Panc1 (cell line): ENCODE measurements at regions not wholly inside any gene's neighbourhood (a gene's known extent, or its start where the extent isn't known, plus 50 kb on each side); places are given as distances from the start of the nearest gene placed in this dataset.

Source experiments
- CTCF ChIP-seq: fragments of 450-650 bp; IDR thresholded peaks from 2 replicates; pipeline ENCODE4 v1.5.1; 2017; ENCODE audit warnings: mild to moderate bottlenecking
- POLR2AphosphoS5 ChIP-seq: IDR thresholded peaks from 2 replicates; pipeline ENCODE4 v1.6.1; 2012; ENCODE audit warnings: mild to moderate bottlenecking, low read depth, low read length, moderate library complexity
- REST ChIP-seq, 2 experiments: IDR thresholded peaks; 2 replicates each; pipeline ENCODE4 v1.6.1; 2011 to 2012; ENCODE audit warnings: low read depth in 2 of 2, control low read depth in 1 of 2, low read length in 1 of 2, mild to moderate bottlenecking in 1 of 2, moderate library complexity in 1 of 2; ENCODE audit not compliant: insufficient read depth in 1 of 2

GRCh38 chr10:124227055-124227975 is 133.9 kb upstream of the CHST15 start:
- TF ChIP-seq CTCF (no peak), POLR2AphosphoS5 (no peak), REST (IDR thresholded peaks at IDR 0.05; ENCODE audit: insufficient read depth in 1 of 2, low read depth in 2 of 2, low read length in 1 of 2) (no peak; a peak in 1 of 4 replicates)
